ENCODE measurements at regions not wholly inside any gene's neighbourhood (a gene's known extent, or its start where the extent isn't known, plus 50 kb on each side); places are given as distances from the start of the nearest gene placed in this dataset.

- FAIRE-seq = no peak
- no peak for DNase-seq (ENCODE audit: extremely low read depth in 1 of 4, low spot score in 3 of 4)
- in situ Hi-C loops (cut with MboI) (no loop called here), intact Hi-C loops (cut with micrococcal nuclease) (loop anchor here (10.0 kb wide), 1 partner anchor 120 kb away; no protein-coding TSS in a partner anchor)
- H4K20me1 ChIP-seq (replicated peaks; ENCODE audit: control insufficient read depth, insufficient read depth, low read length) = no peaks in the 10 kb centered on the region
- no peaks in the 10 kb centered on the region for H3K9me3 ChIP-seq (replicated peaks; ENCODE audit: control insufficient read depth, insufficient read depth, low read depth, low read length)
- no peak overlapping the region for H3K9ac ChIP-seq (ENCODE audit: insufficient read depth in 1 of 2, low read depth in 2 of 2, low read length in 2 of 2)
- H3K27ac ChIP-seq (ENCODE audit: extremely low read depth, low read depth, low read length) = no peak overlapping the region
- no peak for ATAC-seq
- no peaks in the 10 kb centered on the region for H3K4me1 ChIP-seq (replicated peaks in 1 of 2; ENCODE audit: control insufficient read depth in 2 of 2, insufficient read depth in 2 of 2, low read length in 2 of 2)
- WGBS (ENCODE audit: insufficient coverage, low coverage, missing lambda C conversion rate) = 2% methylated on average over 5 of the region's 5 CpGs
- H3K36me3 ChIP-seq (ENCODE audit: control insufficient read depth, insufficient read depth, low read length) = no peaks in the 10 kb centered on the region
- H3K27me3 ChIP-seq (ENCODE audit: control insufficient read depth in 2 of 2, insufficient read depth in 2 of 2, low read length in 2 of 2) = peaks cover 0 to 8% of the 10 kb centered on the region in 2 experiments; a peak in 2 of 5 replicates
- POLR2A ChIA-PET = no interaction called here
- H3K9me1 ChIP-seq (ENCODE audit: control insufficient read depth, insufficient read depth, low read length) = no peaks in the 10 kb centered on the region
- no peak overlapping the region for H3K4me3 ChIP-seq
- BruUV-seq (replicated peaks) = no TSS peak
- CTCF ChIA-PET (ENCODE audit: low intra/inter-chr PET ratio) = interaction anchor here (0.5 kb wide), 1 partner anchor 424 kb away, joined by 4 read pairs; no protein-coding TSS in a partner anchor
- H2AFZ ChIP-seq (ENCODE audit: low read depth, low read length) = no peak overlapping the region
- TF ChIP-seq SRSF1 (IDR thresholded peaks at IDR 0.05; ENCODE audit: low read depth, low read length) (no peak), NCOA1 (IDR thresholded peaks at IDR 0.05; ENCODE audit: low read depth) (no peak), RFX1 (IDR thresholded peaks at IDR 0.05) (no peak), ZNF239 (CRISPR knock-in tag; IDR thresholded peaks at IDR 0.05) (no peak), ZNF445 (CRISPR knock-in tag; IDR thresholded peaks at IDR 0.05; ENCODE audit: low read depth) (no peak), RBM34 (IDR thresholded peaks at IDR 0.05; ENCODE audit: borderline replicate concordance, insufficient read depth, low read length) (no peak), ZNF668 (CRISPR knock-in tag; IDR thresholded peaks at IDR 0.05) (no peak), RFX7 (CRISPR knock-in tag; IDR thresholded peaks at IDR 0.05) (no peak), ZNF436 (CRISPR knock-in tag; IDR thresholded peaks at IDR 0.05) (no peak), ZNF217 (CRISPR knock-in tag; IDR thresholded peaks at IDR 0.05) (no peak), TBL1XR1 (IDR thresholded peaks at IDR 0.05; ENCODE audit: low read length in 2 of 2) (no peak), CBX5 (IDR thresholded peaks at IDR 0.05; ENCODE audit: borderline replicate concordance, low read depth) (no peak), USF2 (CRISPR knock-in tag; IDR thresholded peaks at IDR 0.05) (no peak), CXXC5 (CRISPR knock-in tag; IDR thresholded peaks at IDR 0.05) (no peak), ZNF512 (tag; IDR thresholded peaks at IDR 0.05) (no peak)
- H3K79me2 ChIP-seq (ENCODE audit: control insufficient read depth, insufficient read depth, low read length) = no peaks in the 10 kb centered on the region
- H3K4me2 ChIP-seq (ENCODE audit: insufficient read depth, low read length) = no peak overlapping the region
Observed at GRCh38 chr10:84665211-84665610, 336.8 kb downstream of the CCSER2 start.

Data from K562 (cell line).